ENCODE measurements at regions not wholly inside any gene's neighbourhood (a gene's known extent, or its start where the extent isn't known, plus 50 kb on each side); places are given as distances from the start of the nearest gene placed in this dataset.

DNA sequence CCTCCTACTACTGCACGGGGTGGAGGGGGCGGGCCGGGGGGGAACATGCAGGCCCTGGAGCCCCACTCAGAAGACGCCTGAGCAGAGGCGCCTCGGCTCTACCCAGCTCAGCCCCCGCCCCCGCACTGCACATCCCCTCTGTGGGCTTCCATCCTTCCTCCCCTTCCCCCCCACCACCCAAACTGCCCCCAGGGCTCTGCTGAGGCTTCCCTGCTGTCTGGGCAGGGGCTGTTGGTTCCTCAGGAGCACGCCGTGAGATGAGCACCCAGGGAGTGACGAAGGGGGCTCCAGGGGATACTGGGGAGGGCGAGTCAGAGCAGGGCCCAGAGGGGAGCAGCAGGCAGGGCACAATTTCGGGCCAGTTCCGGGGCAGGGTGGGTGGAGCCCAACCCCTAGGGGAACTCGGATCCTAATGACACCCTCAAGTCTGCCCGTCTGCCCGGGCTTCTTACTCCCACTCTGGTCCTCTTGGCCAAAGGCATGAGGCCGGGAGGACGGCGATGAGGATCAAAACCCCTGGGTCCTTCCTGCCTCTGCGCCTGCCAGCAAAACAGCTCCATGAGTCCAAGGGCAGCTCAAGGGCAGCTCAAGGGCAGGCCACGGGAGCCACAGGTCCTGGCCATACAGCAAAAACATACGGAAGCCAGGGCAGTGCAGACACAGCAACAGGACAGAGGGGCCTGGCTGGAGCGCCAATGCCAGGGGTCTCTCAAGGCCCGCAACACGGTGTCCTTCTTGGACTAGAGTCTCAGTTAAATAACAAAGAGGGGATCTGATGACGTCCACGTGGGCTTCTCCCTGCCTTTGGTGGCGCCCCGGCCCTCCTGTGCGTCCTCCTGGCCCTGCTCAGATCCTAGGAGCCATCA is 200.9 kb downstream of the AUH start:
- TF ChIP-seq, protein P1, sequence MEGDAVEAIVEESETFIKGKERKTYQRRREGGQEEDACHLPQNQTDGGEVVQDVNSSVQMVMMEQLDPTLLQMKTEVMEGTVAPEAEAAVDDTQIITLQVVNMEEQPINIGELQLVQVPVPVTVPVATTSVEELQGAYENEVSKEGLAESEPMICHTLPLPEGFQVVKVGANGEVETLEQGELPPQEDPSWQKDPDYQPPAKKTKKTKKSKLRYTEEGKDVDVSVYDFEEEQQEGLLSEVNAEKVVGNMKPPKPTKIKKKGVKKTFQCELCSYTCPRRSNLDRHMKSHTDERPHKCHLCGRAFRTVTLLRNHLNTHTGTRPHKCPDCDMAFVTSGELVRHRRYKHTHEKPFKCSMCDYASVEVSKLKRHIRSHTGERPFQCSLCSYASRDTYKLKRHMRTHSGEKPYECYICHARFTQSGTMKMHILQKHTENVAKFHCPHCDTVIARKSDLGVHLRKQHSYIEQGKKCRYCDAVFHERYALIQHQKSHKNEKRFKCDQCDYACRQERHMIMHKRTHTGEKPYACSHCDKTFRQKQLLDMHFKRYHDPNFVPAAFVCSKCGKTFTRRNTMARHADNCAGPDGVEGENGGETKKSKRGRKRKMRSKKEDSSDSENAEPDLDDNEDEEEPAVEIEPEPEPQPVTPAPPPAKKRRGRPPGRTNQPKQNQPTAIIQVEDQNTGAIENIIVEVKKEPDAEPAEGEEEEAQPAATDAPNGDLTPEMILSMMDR (IDR thresholded peaks at IDR 0.05), result no peak
- no peak for TF ChIP-seq EZH2 (IDR thresholded peaks at IDR 0.05; ENCODE audit: borderline replicate concordance, insufficient read depth, low read depth, low read length, poor library complexity, severe bottlenecking)
